HG03571 (cell line): ENCODE measurements at regions not wholly inside any gene's neighbourhood (a gene's known extent, or its start where the extent isn't known, plus 50 kb on each side); places are given as distances from the start of the nearest gene placed in this dataset.
"Not testable (repeated sequence)": the region's sequence is repeated elsewhere in the genome, so short reads cannot be mapped to it uniquely, and the experiment has no call there.

Experiments used
- ATAC-seq: cut with Tn5 transposase; IDR thresholded peaks from one replicate; pipeline ENCODE4 v1.9.1; 2021; ENCODE audit not compliant: unreplicated experiment

DNA sequence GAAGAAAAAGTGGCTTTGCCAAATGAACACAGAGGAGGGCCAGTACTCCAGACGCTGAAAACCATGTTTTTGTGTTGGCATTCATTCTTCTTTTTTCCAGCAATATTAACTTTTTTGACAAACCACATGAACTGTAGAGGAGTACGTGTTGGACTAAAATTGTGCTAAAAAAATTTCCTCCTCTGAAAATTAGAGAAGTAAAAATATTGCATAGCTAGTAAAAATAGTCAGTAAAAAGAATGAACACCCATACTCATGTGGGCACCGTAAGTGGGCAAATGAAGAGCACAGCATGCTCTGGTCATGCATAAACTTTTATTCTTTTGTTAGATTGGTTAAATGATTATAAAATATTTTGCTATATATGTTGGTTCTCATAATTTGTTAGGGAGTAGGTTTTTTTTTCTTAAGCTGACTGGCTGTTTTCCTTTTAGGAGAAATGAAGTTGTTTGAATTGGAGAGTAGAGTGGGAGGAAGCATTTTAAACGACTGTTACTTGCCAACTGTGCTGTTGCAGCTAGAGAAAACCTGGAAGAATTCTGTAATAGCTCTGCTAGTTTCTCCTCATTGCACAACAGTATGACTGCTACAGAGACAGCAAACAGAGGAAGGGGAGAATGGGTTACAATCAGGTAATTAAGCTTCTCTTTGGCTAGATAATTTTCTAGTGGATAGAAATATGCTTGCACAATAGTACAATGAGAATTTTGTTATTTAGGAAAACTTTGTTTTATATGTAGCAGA, 222.4 kb downstream of the KCTD12 start:
- no peak for ATAC-seq

DNA sequence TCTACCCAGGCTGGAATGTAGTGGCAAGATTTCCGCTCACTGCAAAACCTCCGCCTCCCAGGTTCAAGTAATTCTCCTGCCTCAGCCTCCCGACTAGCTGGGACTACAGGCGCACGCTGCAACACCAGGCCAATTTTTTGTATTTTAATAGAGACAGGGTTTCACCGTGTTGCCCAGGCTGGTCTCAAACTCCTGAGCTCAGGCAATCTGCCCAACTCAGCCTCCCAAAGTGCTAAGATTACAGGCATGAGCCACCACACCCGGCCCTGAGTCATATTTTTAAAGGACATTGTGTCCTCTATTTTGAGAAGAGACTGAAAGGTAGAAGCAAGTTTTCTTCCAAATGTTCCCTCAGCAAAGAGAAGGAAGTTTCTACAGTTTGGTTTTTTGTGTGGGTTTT, 227.1 kb downstream of the KCTD12 start:
- ATAC-seq: not testable (repeated sequence)

DNA sequence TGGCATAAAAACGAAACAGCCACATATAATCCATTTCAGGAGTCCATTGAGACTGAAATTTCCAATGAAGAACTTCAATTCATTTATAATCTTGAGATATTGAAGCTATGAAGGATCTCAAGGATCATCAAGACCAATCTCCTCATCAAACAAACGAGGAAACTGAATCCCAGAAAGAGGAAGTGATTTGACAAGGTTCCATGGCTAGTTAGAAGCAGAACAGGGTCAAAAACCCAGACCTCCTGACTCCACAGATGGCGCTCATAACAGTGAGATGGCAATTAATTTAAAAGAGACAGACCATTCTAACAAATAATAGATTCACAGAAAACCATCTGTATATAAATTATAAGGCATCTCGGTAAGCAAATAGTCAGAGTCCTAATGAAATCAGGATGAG, 229.7 kb downstream of the KCTD12 start:
- no peak for ATAC-seq

DNA sequence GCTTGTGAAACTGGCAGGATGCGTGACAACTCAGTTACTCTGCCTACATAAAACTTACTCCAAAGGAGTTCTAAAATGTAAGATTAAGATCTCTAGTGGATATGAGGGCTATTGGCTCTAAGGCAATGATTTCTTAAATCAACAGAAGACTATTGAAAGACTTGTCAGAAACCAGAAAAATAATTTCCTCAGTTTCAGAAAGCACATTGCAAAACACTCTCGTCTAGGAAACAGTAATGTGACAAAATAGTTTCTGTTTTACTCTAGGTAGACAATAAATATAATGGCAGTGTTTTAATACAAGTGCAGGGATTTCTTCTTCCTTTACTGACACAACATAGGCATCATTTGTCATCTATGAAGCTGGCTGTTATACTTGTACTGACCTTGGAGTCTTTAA, 230.1 kb downstream of the KCTD12 start:
- no peak for ATAC-seq

- ATAC-seq: no peak
Measured at GRCh38 chr13:76654263-76654662, 231.9 kb downstream of the KCTD12 start.

- ATAC-seq: no peak
Measured at GRCh38 chr13:76651286-76651685, 234.9 kb downstream of the KCTD12 start.

- no peak for ATAC-seq
Measured at GRCh38 chr13:76647550-76647949, 238.7 kb downstream of the KCTD12 start.

- ATAC-seq: no peak
Measured at GRCh38 chr13:76646946-76647345, 239.3 kb downstream of the KCTD12 start.

GRCh38 chr13:76645632-76646031, 240.6 kb downstream of the KCTD12 start:
- no peak for ATAC-seq

- no peak for ATAC-seq
Measured at GRCh38 chr13:76644906-76645305, 241.3 kb downstream of the KCTD12 start.

GRCh38 chr13:76643596-76643995, 242.6 kb downstream of the KCTD12 start:
- no peak for ATAC-seq

GRCh38 chr13:76641056-76641455, 245.1 kb downstream of the KCTD12 start:
- ATAC-seq: no peak

GRCh38 chr13:76638882-76639281, 247.3 kb downstream of the KCTD12 start:
- ATAC-seq: no peak

GRCh38 chr13:76638181-76638580, 248.0 kb downstream of the KCTD12 start:
- ATAC-seq: no peak

DNA sequence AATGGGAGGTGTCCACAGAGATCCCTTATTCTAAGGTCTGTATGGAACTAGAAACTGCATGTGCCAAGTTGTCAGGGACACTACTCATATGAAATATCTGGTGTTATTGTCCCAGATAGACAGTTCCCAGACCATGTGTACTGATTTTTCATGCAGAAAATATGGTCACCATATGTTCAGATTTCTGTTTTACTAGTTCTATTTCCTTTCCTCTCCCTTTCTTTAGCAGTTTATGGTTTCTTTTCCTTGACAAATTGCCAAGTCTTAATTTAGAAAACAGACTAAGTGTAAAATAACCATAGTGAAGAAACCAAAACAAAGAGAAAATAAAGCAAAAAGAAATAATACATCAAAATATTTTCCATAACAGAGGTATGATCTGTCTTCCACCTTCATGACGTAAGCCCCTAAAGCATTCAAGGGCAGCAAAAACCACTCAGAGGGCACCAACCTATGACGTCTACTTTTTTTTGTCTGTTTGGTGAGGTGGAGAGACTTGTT, 248.5 kb downstream of the KCTD12 start:
- ATAC-seq: no peak

- no peak for ATAC-seq
Measured at GRCh38 chr13:76636829-76637228, 249.4 kb downstream of the KCTD12 start.

DNA sequence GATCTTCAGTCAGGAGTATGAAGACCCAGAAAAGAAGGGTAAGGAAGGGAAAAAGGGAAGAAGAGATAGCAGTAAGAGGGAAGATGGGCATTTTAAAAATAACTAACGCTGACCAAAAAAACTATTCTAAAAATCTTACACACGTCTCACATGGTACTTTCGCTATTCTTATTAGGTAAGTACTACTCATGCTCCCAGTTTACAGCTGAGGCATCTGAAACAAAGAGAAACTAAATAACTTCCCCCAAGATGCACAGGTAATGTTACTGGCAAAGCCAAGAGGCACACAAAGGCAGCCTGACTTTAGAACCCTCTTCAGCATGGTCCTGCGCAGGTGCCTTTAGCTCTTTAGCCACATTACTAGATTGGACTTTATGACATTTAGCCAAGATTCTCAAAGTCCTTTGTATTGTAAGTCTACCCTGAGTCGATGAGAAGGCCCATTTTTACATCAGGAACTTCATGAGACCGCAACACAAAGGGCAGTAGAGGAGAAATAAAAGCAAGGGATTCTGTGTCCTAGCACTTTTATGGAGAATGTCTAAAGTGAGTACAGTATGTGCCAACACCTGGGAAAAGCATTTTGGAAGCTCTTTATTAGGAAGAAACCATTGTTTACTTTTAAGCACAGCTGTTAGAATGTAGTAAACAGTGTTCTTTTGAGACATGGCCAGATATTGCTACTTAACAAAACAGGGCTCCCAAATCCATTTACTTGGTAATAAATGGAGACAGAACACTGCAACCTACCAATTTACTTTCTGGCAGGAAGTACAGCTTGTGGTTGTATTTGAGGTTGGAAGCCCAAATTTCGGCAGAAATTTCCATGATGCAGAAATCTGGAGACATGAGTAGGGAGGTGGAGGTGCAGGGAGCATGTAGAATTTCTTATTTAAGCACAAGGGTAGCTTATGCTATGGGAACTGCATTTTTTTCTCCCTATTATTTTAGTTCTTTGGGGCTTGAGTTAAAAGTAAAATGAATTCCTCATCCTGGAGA, 250.7 kb downstream of the KCTD12 start:
- no peak for ATAC-seq

GRCh38 chr13:76634431-76635191, 251.6 kb downstream of the KCTD12 start:
- ATAC-seq: no peak

DNA sequence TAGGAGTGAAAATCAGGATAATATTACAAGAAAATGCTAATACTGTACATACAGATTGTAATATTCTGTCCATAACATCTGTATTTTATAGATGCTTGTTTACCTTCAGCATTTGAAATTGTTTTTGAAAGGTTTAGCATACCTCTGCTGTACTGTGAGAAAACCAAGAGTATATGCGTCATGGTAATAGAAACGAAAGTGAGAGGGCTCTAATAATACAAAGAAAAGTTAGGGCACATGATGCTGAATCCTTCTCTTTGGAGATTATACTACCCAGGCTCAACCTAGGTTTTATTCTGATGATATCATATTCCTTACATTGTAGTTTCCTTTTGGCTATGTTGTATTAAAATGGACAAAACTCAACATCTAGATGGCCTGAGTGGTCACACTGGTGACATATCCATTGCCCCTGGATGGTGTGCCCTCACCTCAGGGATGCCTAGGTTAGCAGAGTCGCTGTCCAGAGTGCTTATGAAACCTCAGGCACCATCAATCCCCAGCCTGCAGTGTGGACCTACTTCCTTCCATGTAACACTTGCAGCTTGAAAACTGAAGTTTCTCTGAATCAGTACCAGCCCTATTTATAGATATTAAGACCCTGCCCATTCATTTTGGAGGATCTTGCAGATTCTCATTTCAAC, 253.7 kb downstream of the KCTD12 start:
- no peak for ATAC-seq

- no peak for ATAC-seq
Measured at GRCh38 chr13:76630629-76631230, 255.5 kb downstream of the KCTD12 start.
